ENCODE measurements at regions not wholly inside any gene's neighbourhood (a gene's known extent, or its start where the extent isn't known, plus 50 kb on each side); places are given as distances from the start of the nearest gene placed in this dataset.

DNA sequence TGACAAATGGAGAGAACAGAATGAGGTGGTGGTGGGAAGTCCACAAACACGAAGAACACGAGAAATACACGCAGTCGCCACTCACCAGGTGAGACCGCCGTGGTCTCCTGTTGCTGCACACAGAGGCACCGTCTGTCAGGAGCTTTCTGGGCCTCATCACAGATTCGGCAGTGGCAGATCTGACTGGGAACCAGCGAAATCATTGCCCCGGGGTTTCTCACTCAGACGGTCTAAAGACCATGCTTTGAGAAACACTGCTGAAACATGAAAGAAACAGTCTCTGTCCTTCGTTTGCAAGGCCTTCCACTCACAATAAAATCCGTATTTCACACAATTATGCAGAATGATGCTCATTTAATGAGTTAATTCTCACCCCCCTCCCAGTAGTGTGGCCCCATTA, 130.9 kb upstream of the AFDN start:
- TF ChIP-seq, protein P1, sequence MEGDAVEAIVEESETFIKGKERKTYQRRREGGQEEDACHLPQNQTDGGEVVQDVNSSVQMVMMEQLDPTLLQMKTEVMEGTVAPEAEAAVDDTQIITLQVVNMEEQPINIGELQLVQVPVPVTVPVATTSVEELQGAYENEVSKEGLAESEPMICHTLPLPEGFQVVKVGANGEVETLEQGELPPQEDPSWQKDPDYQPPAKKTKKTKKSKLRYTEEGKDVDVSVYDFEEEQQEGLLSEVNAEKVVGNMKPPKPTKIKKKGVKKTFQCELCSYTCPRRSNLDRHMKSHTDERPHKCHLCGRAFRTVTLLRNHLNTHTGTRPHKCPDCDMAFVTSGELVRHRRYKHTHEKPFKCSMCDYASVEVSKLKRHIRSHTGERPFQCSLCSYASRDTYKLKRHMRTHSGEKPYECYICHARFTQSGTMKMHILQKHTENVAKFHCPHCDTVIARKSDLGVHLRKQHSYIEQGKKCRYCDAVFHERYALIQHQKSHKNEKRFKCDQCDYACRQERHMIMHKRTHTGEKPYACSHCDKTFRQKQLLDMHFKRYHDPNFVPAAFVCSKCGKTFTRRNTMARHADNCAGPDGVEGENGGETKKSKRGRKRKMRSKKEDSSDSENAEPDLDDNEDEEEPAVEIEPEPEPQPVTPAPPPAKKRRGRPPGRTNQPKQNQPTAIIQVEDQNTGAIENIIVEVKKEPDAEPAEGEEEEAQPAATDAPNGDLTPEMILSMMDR (IDR thresholded peaks at IDR 0.05; ENCODE audit: insufficient read depth, low read depth, low read length): no peak
- ChIA-PET CTCF (no interaction called here), POLR2A (no interaction called here)
- H3K4me3 ChIP-seq (ENCODE audit: low read depth, low read length): no peak overlapping the region
- no peaks in the 10 kb centered on the region for H3K36me3 ChIP-seq (ENCODE audit: control insufficient read depth, insufficient read depth, low read length)
- no peaks in the 10 kb centered on the region for H3K27me3 ChIP-seq (ENCODE audit: control insufficient read depth, insufficient read depth, low read length)
- no peak for DNase-seq (ENCODE audit: low read depth)

DNA sequence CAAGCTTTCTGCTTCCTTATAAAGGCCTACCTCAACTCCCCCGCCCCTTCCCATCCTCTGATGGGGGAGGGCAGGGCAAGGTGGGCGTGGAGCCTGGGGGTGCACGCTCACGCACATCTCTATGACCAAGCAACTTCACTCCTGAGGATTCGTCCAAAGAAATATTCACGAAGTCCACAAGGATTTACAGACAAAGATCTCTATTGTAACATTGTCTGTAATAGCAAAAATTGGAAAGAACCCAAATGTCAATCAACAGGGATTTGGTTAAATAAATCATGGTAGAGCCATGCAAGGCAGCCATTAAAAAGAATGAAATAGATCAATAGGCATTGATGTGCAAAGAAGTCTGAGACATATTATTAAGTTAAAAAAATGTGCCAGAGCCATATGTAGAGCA, 130.4 kb upstream of the AFDN start:
- ChIA-PET CTCF (no interaction called here), POLR2A (no interaction called here)
- no peak for DNase-seq (ENCODE audit: low read depth)
- Histone ChIP-seq H3K4me3 (ENCODE audit: low read depth, low read length) (no peak overlapping the region), H3K36me3 (ENCODE audit: control insufficient read depth, insufficient read depth, low read length) (no peaks in the 10 kb centered on the region), H3K27me3 (ENCODE audit: control insufficient read depth, insufficient read depth, low read length) (no peaks in the 10 kb centered on the region)
- TF ChIP-seq, protein P1 (IDR thresholded peaks at IDR 0.05; ENCODE audit: insufficient read depth, low read depth, low read length): no peak

DNA sequence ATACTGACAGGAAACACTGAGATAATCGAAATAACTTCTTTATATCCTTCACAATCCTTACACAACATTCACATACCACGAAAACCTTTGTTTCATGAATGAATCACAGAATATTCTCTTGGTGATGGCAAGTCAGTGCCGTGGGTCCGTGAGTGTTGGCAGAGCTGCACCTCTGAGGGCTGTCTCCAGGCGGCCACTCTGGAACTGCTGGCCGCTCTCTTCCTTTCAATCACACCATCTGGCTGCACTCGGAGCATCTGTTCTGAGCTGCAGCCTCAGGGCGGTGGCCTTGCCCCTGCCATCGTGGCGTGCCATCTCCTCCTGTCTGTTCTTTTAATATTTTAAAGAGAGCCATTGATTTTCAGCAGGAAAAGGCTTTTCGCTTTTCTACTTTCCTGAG, 129.4 kb upstream of the AFDN start:
- TF ChIP-seq, protein P1 (IDR thresholded peaks at IDR 0.05; ENCODE audit: insufficient read depth, low read depth, low read length): no peak
- Histone ChIP-seq H3K27me3 (ENCODE audit: control insufficient read depth, insufficient read depth, low read length) (no peaks in the 10 kb centered on the region), H3K36me3 (ENCODE audit: control insufficient read depth, insufficient read depth, low read length) (no peaks in the 10 kb centered on the region), H3K4me3 (ENCODE audit: low read depth, low read length) (no peak overlapping the region)
- no peak for DNase-seq (ENCODE audit: low read depth)
- POLR2A ChIA-PET: no interaction called here
- CTCF ChIA-PET: no interaction called here

GRCh38 chr6:167698540-167698939, 128.2 kb upstream of the AFDN start:
- ChIA-PET CTCF (no interaction called here), POLR2A (no interaction called here)
- H3K36me3 ChIP-seq (ENCODE audit: control insufficient read depth, insufficient read depth, low read length): no peaks in the 10 kb centered on the region
- H3K4me3 ChIP-seq (ENCODE audit: low read depth, low read length): no peak overlapping the region
- TF ChIP-seq, protein P1 (IDR thresholded peaks at IDR 0.05; ENCODE audit: insufficient read depth, low read depth, low read length): no peak
- no peak for DNase-seq (ENCODE audit: low read depth)
- H3K27me3 ChIP-seq (ENCODE audit: control insufficient read depth, insufficient read depth, low read length): no peaks in the 10 kb centered on the region

DNA sequence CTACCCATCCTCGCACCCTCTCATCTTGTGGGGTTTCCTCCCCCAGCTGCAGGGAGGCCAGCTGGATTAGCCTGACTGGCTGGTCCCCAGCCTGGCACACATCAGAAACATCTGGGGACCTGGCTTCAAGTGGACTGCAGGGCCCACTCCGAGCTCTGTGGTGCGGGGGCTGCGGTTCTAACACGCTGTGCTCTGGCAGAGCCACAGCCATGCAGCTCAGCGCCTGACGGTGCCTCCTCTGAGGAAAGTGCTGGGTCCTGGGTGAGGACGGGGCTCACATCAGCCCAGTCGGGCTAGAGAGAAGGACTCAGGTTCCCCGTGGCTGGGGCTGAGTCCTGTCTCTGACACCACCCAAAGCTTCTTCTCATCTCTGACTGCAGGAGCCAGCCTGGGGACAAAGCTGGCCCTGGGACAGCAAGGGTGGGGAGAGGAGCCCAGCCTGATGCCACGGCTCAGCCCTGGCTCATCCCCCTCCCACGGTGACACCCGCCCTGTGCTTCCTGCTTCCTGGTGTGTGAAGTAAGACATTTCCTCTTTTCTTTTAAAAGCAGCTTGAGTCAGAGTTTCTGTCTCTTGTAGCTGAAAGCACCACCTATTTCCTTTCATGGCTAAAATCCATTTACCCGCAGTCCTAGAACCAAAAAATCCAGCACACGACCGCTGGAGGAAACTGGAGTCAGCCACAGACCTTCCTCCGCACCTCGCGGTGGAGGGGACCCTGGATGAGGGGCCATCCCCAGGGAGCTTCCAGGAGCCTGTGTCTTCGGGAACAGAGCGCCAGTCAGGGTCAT, 127.4 kb upstream of the AFDN start:
- Histone ChIP-seq H3K27me3 (ENCODE audit: control insufficient read depth, insufficient read depth, low read length) (no peaks in the 10 kb centered on the region), H3K36me3 (ENCODE audit: control insufficient read depth, insufficient read depth, low read length) (no peaks in the 10 kb centered on the region), H3K4me3 (ENCODE audit: low read depth, low read length) (no peak overlapping the region)
- no peak for DNase-seq (ENCODE audit: low read depth)
- ChIA-PET CTCF (interaction anchor here (0.6 kb wide), 1 partner anchor 357 kb away, joined by 3 read pairs; no protein-coding TSS in a partner anchor), POLR2A (no interaction called here)
- TF ChIP-seq, protein P1 (IDR thresholded peaks at IDR 0.05; ENCODE audit: insufficient read depth, low read depth, low read length): no peak

Measured in BJ (cell line).